GM21737 (cell line): ENCODE measurements at regions not wholly inside any gene's neighbourhood (a gene's known extent, or its start where the extent isn't known, plus 50 kb on each side); places are given as distances from the start of the nearest gene placed in this dataset.
"Not testable (repeated sequence)": the region's sequence is repeated elsewhere in the genome, so short reads cannot be mapped to it uniquely, and the experiment has no call there.

Experiments
- ATAC-seq: cut with Tn5 transposase; IDR thresholded peaks from one replicate; pipeline ENCODE4 v1.9.1; 2021; ENCODE audit warnings: mild to moderate bottlenecking, moderate library complexity; ENCODE audit not compliant: unreplicated experiment

- no peak for ATAC-seq
Observed at GRCh38 chr3:181917027-181917426, 205.3 kb downstream of the SOX2 start.

DNA sequence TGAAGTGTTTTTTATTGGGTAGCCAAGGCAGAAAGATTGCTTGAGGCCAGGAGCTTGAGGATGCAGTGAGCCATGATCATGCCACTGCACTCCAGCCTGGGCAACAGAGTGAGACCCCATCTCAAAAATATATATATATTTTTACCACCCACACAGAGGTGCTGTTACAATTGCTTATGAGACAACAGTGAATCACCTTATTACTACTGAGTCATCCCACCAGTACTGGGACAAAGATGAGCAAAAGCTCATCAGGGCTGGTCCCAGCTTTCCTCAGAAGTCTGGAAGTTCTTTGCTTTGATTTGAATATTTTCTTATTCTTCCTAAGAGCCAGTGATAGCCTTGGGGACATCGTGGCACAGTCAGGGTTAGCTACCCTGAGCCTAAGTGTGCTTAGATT, 207.7 kb downstream of the SOX2 start:
- ATAC-seq = no peak

GRCh38 chr3:181920409-181920808, 208.7 kb downstream of the SOX2 start:
- no peak for ATAC-seq

- peak; percentile 97 for ATAC-seq
Observed at GRCh38 chr3:181921220-181921619, 209.5 kb downstream of the SOX2 start.

- not testable (repeated sequence) for ATAC-seq
Observed at GRCh38 chr3:181925841-181926240, 214.1 kb downstream of the SOX2 start.

GRCh38 chr3:181929501-181929900, 217.8 kb downstream of the SOX2 start:
- ATAC-seq = no peak

- ATAC-seq = no peak
Observed at GRCh38 chr3:181930105-181930504, 218.4 kb downstream of the SOX2 start.

GRCh38 chr3:181932039-181932438, 220.3 kb downstream of the SOX2 start:
- no peak for ATAC-seq

DNA sequence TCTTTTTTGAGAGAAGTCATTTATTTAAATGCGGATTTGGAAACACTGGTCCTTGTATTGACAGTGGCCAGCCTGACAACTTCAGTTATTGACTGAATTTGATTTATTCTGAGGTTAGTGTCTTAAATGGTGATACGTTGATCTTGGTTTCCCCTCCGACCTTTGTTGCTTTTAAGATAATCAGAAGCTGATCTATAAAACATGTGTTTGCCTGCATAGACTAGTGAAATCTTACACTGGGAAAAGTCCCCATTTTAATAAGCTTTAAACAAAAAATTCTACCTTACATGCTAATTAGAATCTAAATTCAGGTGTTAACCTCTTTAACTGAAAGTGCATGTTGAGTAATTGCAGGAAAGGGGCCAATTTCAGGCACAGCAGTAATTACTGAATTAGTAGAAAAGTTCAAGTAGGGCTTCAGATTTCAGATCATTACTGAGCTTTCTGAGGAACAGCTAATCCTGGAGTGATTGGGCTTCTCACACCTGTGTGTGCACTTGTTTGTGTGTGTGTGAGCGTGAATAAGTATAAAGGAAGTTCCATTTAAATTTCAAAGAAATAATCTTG, 221.4 kb downstream of the SOX2 start:
- ATAC-seq = no peak

- ATAC-seq = no peak
Observed at GRCh38 chr3:181935915-181936314, 224.2 kb downstream of the SOX2 start.

DNA sequence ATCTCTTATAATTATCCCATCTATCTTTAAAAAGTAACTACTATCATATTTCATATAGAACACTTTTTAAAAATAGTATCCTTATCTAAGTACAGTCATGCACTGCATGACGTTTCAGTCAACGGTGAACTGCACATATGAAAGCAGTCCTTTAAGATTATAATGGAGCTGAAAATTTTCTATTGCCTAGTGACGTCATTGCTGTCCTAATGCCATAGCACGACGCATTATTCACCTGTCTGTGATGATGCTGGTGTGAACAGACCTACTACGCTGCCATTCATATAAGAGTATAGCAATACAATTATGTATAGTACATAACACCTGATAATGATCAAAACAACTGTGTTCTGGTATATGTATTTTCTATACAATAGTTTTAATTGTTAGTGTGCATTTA, 225.0 kb downstream of the SOX2 start:
- ATAC-seq = no peak

- not testable (repeated sequence) for ATAC-seq
Observed at GRCh38 chr3:181938580-181938979, 226.9 kb downstream of the SOX2 start.

- ATAC-seq = no peak
Observed at GRCh38 chr3:181940703-181941102, 229.0 kb downstream of the SOX2 start.

GRCh38 chr3:181941250-181941649, 229.5 kb downstream of the SOX2 start:
- no peak for ATAC-seq

GRCh38 chr3:181943285-181943684, 231.6 kb downstream of the SOX2 start:
- ATAC-seq = no peak

DNA sequence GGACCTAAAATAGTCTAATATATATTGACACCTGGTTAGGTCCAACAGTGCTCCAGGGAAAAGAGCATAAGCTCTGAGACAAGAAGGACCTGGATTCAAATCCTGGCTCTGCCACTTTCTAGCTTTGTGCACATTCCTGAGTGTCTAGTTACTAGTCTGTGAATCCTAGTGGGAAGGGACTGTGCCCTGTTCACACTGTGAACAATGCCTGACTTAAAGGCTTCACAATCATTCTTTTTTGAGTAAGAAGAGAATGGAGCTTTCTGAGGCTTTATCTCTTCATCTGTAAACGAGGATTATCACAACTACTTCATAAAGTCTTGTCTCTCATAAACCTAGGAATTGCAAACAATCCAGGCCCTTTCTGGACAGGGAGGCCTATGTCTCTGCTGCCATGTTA, 235.9 kb downstream of the SOX2 start:
- no peak for ATAC-seq

DNA sequence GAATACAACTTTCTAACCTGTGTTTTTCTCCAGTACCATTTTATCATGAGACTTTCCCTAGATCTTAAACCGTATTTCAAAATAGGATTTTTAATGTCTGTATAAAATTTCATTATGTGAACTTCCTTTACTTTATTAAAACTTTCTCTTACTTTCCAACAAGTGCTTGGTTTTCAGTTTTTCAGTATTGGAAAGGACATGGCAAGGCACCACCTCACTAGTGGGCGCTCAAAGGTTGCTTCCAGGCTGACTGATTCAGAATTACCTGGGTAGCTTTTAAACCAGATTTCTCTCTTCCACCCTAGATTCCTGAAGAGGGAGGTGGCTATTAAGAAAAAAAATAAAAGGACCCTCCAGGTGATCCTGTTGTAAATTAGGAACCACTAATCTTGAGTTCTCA, 236.6 kb downstream of the SOX2 start:
- ATAC-seq = no peak

GRCh38 chr3:181952221-181952620, 240.5 kb downstream of the SOX2 start:
- no peak for ATAC-seq

GRCh38 chr3:181952929-181953328, 241.2 kb downstream of the SOX2 start:
- ATAC-seq = no peak

- ATAC-seq = no peak
Observed at GRCh38 chr3:181955566-181955965, 243.8 kb downstream of the SOX2 start.

- no peak for ATAC-seq
Observed at GRCh38 chr3:181956122-181956521, 244.4 kb downstream of the SOX2 start.

DNA sequence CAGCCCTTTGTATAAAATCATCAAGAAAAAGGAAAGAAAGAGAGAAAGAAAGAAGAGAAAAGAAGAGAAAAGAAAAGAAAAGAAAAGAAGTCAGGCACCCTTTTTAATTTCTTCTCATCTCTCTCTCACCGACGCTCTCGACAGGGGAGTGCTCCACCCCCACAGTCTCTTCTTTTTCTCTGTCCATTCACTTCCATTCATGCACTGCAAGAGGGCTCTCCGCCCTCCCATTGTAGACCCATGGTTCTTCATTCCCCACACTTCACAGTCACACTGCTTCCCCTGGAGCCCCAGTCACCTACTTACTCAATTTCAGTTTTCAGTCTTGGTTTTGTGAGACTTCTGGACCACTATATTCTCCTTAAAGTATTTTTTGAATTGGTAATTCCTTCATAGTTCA, 254.7 kb downstream of the SOX2 start:
- no peak for ATAC-seq

- ATAC-seq = no peak
Observed at GRCh38 chr3:181969925-181970324, 258.2 kb downstream of the SOX2 start.
